SKM-1 treated with dmso at 0.1 percent for 144 hours (cell line): ENCODE measurements at regions not wholly inside any gene's neighbourhood (a gene's known extent, or its start where the extent isn't known, plus 50 kb on each side); places are given as distances from the start of the nearest gene placed in this dataset.
"Not testable (repeated sequence)": the region's sequence is repeated elsewhere in the genome, so short reads cannot be mapped to it uniquely, and the experiment has no call there.

Source experiments
- DNase-seq: peaks from one replicate; lab custom pipeline; 2025; ENCODE audit not compliant: unreplicated experiment; lab: John Stamatoyannopoulos, UW

- no peak for DNase-seq
These were observed 166.6 kb upstream of the NRG3 start for GRCh38 chr10:81708416-81708815.

- DNase-seq, result no peak
These were observed 166.1 kb upstream of the NRG3 start for GRCh38 chr10:81708929-81709328.

GRCh38 chr10:81722399-81722798 lies 152.6 kb upstream of the NRG3 start:
- DNase-seq, result no peak

GRCh38 chr10:81724431-81724830 lies 150.6 kb upstream of the NRG3 start:
- DNase-seq, result no peak

GRCh38 chr10:81725851-81726250 lies 149.1 kb upstream of the NRG3 start:
- DNase-seq, result no peak

GRCh38 chr10:81728692-81729091 lies 146.3 kb upstream of the NRG3 start:
- no peak for DNase-seq

- no peak for DNase-seq
These were observed 144.1 kb upstream of the NRG3 start for GRCh38 chr10:81730891-81731290.

- no peak for DNase-seq
These were observed 141.5 kb upstream of the NRG3 start for GRCh38 chr10:81733542-81733941.

- not testable (repeated sequence) for DNase-seq
These were observed 139.8 kb upstream of the NRG3 start for GRCh38 chr10:81735167-81735566.

GRCh38 chr10:81759111-81759510 lies 115.9 kb upstream of the NRG3 start:
- DNase-seq, result no peak

- DNase-seq, result no peak
These were observed 90.8 kb upstream of the NRG3 start for GRCh38 chr10:81784111-81784597.

- no peak for DNase-seq
These were observed 82.3 kb upstream of the NRG3 start for GRCh38 chr10:81792729-81793128.

GRCh38 chr10:81806842-81807241 lies 68.2 kb upstream of the NRG3 start:
- no peak for DNase-seq

GRCh38 chr10:81814842-81815241 lies 60.2 kb upstream of the NRG3 start:
- DNase-seq, result no peak

GRCh38 chr10:81817596-81818170 lies 57.3 kb upstream of the NRG3 start:
- no peak for DNase-seq

- DNase-seq, result peak; percentile 20
These were observed 54.6 kb upstream of the NRG3 start for GRCh38 chr10:81820418-81820817.
